Gastroesophageal sphincter (tissue), 3 donors: ENCODE measurements at regions not wholly inside any gene's neighbourhood (a gene's known extent, or its start where the extent isn't known, plus 50 kb on each side); places are given as distances from the start of the nearest gene placed in this dataset.

Source experiments
- EP300 ChIP-seq: sonication (generic); formaldehyde crosslinking; IDR thresholded peaks from one replicate; pipeline ENCODE4 v1.6.1; 2017; ENCODE audit warnings: antibody characterized with exemption, mild to moderate bottlenecking
- POLR2A ChIP-seq, 2 donors: fragments of 450-650 bp; IDR thresholded peaks; one replicate each; pipeline ENCODE4 v1.6.1; 2017; ENCODE audit warnings: antibody characterized with exemption in 2 of 2, mild to moderate bottlenecking in 2 of 2, moderate library complexity in 1 of 2
- TF ChIP-seq, protein P1 (sequence below), 4 experiments: fragments of 200-600 bp in 2 of 4; fragments of 450-650 bp in 2 of 4; sonication (generic) in 1 of 4; IDR thresholded peaks; one replicate each; pipeline ENCODE4 v1.5.1; 2017 to 2019; ENCODE audit warnings: antibody characterized with exemption in 4 of 4, mild to moderate bottlenecking in 2 of 4, moderate library complexity in 2 of 4

DNA sequence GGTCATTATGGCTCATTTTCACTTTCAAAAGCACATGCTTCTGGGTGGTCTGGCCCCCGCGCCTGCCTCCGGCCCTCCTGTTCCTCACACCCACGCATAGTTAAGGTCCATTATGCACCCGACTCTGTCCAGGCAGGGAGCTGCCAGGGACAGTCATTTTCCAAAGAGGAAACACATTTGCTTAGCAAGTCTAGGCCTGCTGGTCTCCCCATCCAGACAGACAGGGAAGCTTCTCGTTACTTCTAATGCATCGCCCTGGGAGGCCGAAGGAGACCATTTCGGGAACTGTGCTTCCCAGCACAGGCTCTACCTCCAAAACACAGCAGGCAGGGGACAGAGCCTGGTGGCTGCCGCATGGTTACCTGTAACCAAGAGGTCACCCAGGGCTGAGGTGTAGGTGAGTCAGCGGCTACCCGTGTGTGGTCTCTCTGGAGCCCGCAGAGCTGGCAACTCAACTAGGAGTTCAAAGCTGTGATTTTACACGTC is 87.1 kb upstream of the SHANK2 start:
- TF ChIP-seq, protein P1, sequence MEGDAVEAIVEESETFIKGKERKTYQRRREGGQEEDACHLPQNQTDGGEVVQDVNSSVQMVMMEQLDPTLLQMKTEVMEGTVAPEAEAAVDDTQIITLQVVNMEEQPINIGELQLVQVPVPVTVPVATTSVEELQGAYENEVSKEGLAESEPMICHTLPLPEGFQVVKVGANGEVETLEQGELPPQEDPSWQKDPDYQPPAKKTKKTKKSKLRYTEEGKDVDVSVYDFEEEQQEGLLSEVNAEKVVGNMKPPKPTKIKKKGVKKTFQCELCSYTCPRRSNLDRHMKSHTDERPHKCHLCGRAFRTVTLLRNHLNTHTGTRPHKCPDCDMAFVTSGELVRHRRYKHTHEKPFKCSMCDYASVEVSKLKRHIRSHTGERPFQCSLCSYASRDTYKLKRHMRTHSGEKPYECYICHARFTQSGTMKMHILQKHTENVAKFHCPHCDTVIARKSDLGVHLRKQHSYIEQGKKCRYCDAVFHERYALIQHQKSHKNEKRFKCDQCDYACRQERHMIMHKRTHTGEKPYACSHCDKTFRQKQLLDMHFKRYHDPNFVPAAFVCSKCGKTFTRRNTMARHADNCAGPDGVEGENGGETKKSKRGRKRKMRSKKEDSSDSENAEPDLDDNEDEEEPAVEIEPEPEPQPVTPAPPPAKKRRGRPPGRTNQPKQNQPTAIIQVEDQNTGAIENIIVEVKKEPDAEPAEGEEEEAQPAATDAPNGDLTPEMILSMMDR (IDR thresholded peaks at IDR 0.05) = no peak
- no peak for TF ChIP-seq POLR2A (IDR thresholded peaks at IDR 0.05)
- no peak for TF ChIP-seq EP300
